ENCODE measurements at regions not wholly inside any gene's neighbourhood (a gene's known extent, or its start where the extent isn't known, plus 50 kb on each side); places are given as distances from the start of the nearest gene placed in this dataset.

- Histone ChIP-seq H3K9ac (ENCODE audit: low read length) (peak overlapping the region; percentile 49), H3K27me3 (ENCODE audit: control insufficient read depth, insufficient read depth, low read length) (no peaks in the 10 kb centered on the region), H3K4me1 (ENCODE audit: control insufficient read depth, insufficient read depth, low read length) (peaks cover 71% of the 10 kb centered on the region), H3K9me3 (ENCODE audit: control insufficient read depth, low read length) (no peaks in the 10 kb centered on the region), H3K4me3 (ENCODE audit: low read length) (peak overlapping the region; percentile 6), H3K36me3 (ENCODE audit: control insufficient read depth, insufficient read depth, low read length) (no peaks in the 10 kb centered on the region)
Observed at GRCh38 chr1:234963180-234963903, 165.3 kb downstream of the TOMM20 start.

DNA sequence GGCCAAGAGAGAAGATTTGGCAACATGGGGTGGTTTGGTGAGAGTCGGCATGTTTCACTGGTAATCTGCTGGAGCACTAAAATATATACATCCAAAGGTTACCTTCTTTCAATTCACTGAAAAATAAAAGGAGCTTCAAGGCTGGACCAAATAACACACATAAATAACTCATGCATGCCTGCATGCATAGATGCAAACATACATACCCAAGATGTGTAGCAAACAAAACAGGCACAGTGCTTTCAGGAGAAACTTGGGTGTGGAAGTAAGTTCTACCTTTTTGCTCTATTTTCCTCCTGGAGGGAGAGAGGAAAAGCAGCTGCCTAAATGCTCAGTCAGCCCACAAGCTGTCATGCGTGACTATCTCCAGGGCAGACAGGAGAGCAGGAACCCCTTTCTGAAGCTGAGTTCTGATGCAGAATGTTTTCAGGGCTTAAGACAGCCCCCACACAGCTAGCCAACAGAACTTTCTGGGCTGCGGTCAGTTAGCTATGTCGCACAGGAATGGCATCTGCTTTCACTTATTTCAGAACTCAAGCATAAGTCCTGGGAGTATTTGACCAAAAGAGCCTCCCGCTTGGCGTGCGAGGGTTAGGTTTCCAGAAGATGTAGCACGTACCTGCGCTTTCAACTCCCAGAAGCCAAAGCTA lies 166.2 kb downstream of the TOMM20 start:
- H3K9me3 ChIP-seq (ENCODE audit: control insufficient read depth, low read length) = no peaks in the 10 kb centered on the region
- H3K4me3 ChIP-seq (ENCODE audit: low read length) = no peak overlapping the region
- H3K9ac ChIP-seq (ENCODE audit: low read length) = peak overlapping the region; percentile 49
- H3K36me3 ChIP-seq (ENCODE audit: control insufficient read depth, insufficient read depth, low read length) = no peaks in the 10 kb centered on the region
- no peaks in the 10 kb centered on the region for H3K27me3 ChIP-seq (ENCODE audit: control insufficient read depth, insufficient read depth, low read length)
- H3K4me1 ChIP-seq (ENCODE audit: control insufficient read depth, insufficient read depth, low read length) = peaks cover 80% of the 10 kb centered on the region

DNA sequence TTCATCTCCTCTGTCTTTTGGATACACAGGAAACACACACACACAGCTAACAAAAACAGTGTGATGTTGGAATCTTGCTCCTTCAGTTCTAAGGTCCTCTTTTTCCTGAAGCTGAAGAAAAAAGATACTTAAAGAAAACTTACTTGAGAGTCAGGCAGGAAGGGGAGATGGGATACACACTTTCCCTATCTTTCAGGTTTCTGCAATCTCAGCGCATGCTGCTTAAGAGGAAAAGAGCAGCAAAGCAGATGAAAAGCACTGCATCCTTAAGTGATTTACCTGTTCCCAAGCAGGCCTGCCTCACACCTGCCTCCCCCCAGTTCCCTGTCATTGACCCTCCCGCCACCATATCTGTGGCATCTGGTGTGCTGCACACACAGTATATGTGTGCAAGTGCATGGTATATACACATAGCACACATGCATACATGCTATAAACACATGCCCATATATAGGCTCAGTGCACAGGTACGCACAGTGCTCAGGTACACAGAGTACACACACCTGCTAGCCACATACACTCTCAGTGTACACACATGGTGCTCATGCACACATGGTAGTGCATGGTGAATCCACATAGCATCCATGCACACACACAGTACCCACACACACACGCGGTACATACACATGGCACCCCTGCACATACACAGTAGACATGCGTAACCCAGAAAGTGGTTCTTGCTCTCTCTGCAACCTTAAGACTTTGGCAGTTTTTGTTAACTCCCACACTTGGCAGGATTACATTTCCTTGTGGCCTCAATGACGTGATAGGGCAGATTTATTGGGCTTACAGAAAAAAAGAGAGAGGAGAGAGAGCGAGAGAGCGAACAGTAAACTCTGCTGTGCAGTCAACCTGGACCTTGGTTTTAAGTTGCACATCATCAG lies 166.9 kb downstream of the TOMM20 start:
- Histone ChIP-seq H3K4me1 (ENCODE audit: control insufficient read depth, insufficient read depth, low read length) (peaks cover 88% of the 10 kb centered on the region), H3K9me3 (ENCODE audit: control insufficient read depth, low read length) (no peaks in the 10 kb centered on the region), H3K9ac (ENCODE audit: low read length) (peak overlapping the region; percentile 49), H3K4me3 (ENCODE audit: low read length) (peak overlapping the region; percentile 4), H3K27me3 (ENCODE audit: control insufficient read depth, insufficient read depth, low read length) (no peaks in the 10 kb centered on the region), H3K36me3 (ENCODE audit: control insufficient read depth, insufficient read depth, low read length) (no peaks in the 10 kb centered on the region)

DNA sequence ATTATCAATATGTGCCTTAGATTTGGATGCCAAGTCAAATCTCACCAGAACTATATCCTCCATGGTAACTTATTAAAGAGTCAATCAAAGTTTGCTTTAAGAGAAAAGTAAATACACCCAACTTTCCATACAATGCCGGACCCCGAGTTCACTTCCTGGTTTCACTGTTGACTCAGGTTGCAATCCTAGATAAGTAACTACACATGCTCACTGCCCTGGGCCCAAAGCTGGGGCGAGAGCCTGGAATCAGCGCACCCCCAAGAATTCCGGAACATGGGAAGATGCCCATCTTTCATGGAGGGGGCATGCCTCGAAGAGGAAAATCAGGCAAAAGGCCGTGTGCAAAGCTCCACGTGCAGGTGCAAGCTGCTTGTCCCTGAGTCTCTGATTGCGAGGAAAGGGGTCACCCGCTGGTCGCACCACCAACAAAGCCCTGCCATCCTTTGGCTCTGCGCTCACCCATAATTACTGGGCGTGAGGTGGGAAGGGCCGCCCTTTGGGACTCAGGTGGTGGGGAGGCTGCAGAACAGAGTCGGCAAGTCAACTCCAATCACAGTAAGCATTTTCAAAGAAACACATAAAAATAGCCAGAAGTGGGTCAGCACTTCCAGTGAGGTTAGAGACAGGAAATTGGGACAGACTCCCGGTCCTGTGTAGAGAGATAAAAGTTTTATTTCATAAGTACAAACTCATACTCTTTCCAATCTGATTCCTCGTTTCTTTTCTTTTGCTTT lies 167.7 kb downstream of the TOMM20 start:
- Histone ChIP-seq H3K4me3 (ENCODE audit: low read length) (no peak overlapping the region), H3K9me3 (ENCODE audit: control insufficient read depth, low read length) (no peaks in the 10 kb centered on the region), H3K27me3 (ENCODE audit: control insufficient read depth, insufficient read depth, low read length) (no peaks in the 10 kb centered on the region), H3K36me3 (ENCODE audit: control insufficient read depth, insufficient read depth, low read length) (no peaks in the 10 kb centered on the region), H3K9ac (ENCODE audit: low read length) (peak overlapping the region; percentile 49), H3K4me1 (ENCODE audit: control insufficient read depth, insufficient read depth, low read length) (peaks cover 96% of the 10 kb centered on the region)

DNA sequence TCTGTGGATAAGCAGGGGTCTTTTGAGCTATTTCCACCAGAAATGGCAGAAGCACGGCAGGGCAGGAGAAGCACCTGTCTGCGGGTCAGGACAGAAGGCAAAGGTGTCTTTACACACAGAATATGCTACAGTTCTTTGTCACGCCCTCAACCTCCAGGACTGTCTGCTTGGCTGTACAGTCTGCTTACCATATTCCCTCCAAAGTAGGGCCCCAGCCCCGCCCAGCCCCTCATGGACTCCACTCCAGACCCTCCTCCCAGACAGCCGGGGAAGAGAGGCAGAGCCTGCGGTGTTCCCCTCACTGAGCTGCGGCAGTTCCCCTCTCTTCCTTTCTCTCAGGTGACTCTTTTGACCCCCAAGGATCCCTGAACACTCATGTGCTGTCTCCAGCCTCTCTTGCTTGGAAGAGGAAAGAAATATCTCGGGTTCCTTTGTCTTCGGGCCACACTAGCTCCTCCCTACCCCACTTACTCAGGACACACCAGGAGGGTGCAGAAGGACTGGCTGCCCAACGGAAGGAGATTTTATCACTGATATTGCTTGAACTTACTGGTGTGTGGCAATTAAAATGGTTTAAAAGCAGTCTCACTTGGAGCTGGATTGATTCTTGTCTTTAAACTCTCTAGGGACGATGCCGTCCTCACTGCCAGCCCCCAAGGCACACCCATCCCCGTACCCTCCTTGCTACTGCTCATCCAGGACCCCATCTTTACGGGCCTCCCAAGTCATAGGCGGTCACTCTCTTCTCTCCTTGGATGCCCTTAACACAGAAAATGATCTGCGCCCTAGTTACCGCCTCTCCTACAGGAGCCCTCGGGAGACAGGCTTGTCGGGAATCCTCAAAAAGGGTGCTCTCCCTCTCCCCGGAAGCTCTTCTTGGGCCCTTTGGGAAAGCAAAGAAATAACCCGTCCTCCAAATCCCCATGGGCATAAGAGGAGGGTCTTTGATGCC lies 169.7 kb downstream of the TOMM20 start:
- peaks cover 100% of the 10 kb centered on the region for H3K4me1 ChIP-seq (ENCODE audit: control insufficient read depth, insufficient read depth, low read length)
- no peaks in the 10 kb centered on the region for H3K9me3 ChIP-seq (ENCODE audit: control insufficient read depth, low read length)
- H3K27me3 ChIP-seq (ENCODE audit: control insufficient read depth, insufficient read depth, low read length) = no peaks in the 10 kb centered on the region
- no peaks in the 10 kb centered on the region for H3K36me3 ChIP-seq (ENCODE audit: control insufficient read depth, insufficient read depth, low read length)
- H3K9ac ChIP-seq (ENCODE audit: low read length) = peak overlapping the region; percentile 40
- no peak overlapping the region for H3K4me3 ChIP-seq (ENCODE audit: low read length)

DNA sequence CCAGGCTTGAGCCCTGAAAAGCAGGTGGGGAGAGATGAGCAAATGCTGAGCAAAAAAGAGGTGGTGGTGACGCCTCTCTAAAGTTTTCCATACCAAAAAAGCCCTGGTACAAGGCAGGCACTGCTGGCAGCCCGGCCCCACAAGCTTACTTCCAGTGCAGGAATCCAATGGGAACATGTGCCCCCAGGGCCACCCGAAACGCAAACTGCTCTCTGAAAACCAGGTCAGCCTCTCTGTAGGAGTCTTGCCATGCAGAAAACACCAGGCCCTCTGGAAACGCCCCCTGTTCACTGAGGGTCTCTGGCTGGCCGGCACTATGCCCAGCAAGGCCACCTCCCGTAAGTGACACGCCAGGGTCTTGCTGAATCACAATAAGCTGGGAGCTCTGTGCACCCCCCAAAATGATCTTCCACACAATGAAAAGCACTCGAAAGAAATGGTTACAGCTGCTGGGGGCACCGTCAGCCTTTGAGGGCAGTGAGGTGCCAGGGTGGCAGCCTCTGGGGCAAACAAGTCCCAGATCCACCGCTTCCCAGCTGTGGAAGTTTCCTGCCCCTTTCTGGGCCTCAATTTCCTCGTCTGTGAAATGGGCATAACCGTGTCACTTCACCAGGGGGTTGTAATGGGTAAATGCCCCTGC lies 170.5 kb downstream of the TOMM20 start:
- Histone ChIP-seq H3K27me3 (ENCODE audit: control insufficient read depth, insufficient read depth, low read length) (no peaks in the 10 kb centered on the region), H3K9ac (ENCODE audit: low read length) (peak overlapping the region; percentile 59), H3K4me1 (ENCODE audit: control insufficient read depth, insufficient read depth, low read length) (peaks cover 95% of the 10 kb centered on the region), H3K4me3 (ENCODE audit: low read length) (no peak overlapping the region), H3K36me3 (ENCODE audit: control insufficient read depth, insufficient read depth, low read length) (no peaks in the 10 kb centered on the region), H3K9me3 (ENCODE audit: control insufficient read depth, low read length) (no peaks in the 10 kb centered on the region)

- no peaks in the 10 kb centered on the region for H3K27me3 ChIP-seq (ENCODE audit: control insufficient read depth, insufficient read depth, low read length)
- H3K4me1 ChIP-seq (ENCODE audit: control insufficient read depth, insufficient read depth, low read length) = peaks cover 88% of the 10 kb centered on the region
- H3K9ac ChIP-seq (ENCODE audit: low read length) = peak overlapping the region; percentile 59
- no peaks in the 10 kb centered on the region for H3K9me3 ChIP-seq (ENCODE audit: control insufficient read depth, low read length)
- no peaks in the 10 kb centered on the region for H3K36me3 ChIP-seq (ENCODE audit: control insufficient read depth, insufficient read depth, low read length)
- H3K4me3 ChIP-seq (ENCODE audit: low read length) = no peak overlapping the region
Observed at GRCh38 chr1:234957330-234958065, 171.1 kb downstream of the TOMM20 start.

DNA sequence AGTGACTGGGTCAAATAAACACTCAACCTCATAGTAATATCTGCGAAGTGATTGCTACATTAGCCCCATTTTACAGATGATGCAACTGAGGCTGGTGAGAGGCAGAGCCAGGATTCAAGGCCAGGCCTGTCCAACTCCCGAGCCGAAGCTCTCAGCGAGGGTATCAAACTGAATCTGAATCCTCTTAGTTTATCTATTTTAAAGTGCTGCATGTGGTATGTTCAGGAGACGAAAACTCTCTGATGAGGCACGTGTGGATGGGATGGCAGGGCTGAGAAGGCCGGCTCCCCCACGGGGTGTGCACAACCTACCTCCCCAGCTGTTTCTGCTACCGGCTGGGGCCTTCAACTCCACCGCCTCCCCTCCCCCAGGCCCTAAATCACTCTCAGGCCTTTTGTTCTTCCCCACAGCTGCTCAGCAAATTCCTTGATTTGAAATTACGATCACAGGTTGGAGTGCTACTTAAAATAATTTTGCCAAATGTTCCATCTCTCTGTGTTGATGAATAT lies 171.8 kb downstream of the TOMM20 start:
- Histone ChIP-seq H3K9ac (ENCODE audit: low read length) (peak overlapping the region; percentile 7), H3K4me1 (ENCODE audit: control insufficient read depth, insufficient read depth, low read length) (peaks cover 81% of the 10 kb centered on the region), H3K9me3 (ENCODE audit: control insufficient read depth, low read length) (no peaks in the 10 kb centered on the region), H3K4me3 (ENCODE audit: low read length) (no peak overlapping the region), H3K27me3 (ENCODE audit: control insufficient read depth, insufficient read depth, low read length) (no peaks in the 10 kb centered on the region), H3K36me3 (ENCODE audit: control insufficient read depth, insufficient read depth, low read length) (no peaks in the 10 kb centered on the region)

DNA sequence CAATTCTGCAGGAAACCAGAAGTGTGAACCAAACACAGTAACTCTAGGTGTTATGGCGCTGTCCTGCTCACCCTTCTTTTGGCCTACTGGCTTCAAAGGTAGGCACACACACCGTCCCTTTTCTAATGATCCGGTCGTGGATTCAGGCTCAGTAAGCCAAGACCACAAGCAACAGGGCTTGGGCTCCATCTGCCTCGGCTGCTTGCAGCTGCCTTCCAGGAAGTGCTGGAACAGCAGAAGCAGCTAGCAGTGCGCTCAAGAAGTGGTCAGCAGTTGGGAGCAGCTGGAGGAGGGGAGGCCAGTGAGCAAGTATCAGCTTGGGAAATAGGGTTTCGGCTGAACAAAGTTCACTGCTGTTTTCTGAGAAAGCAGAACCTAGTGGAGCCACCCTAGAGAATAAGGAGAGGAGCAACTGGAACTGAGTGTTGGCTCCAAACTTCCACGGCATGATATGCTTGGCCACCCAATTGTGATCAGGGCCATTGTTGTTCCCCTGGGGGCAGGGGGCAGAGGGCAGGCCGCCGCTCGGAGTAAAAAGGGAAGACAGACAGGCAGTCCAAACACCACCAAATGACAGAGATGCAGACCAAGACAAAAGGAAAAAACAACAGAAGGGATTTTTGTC lies 173.4 kb downstream of the TOMM20 start:
- no peaks in the 10 kb centered on the region for H3K9me3 ChIP-seq (ENCODE audit: control insufficient read depth, low read length)
- peaks cover 65% of the 10 kb centered on the region for H3K4me1 ChIP-seq (ENCODE audit: control insufficient read depth, insufficient read depth, low read length)
- no peaks in the 10 kb centered on the region for H3K27me3 ChIP-seq (ENCODE audit: control insufficient read depth, insufficient read depth, low read length)
- peak overlapping the region; percentile 23 for H3K4me3 ChIP-seq (ENCODE audit: low read length)
- no peaks in the 10 kb centered on the region for H3K36me3 ChIP-seq (ENCODE audit: control insufficient read depth, insufficient read depth, low read length)
- peak overlapping the region; percentile 41 for H3K9ac ChIP-seq (ENCODE audit: low read length)

DNA sequence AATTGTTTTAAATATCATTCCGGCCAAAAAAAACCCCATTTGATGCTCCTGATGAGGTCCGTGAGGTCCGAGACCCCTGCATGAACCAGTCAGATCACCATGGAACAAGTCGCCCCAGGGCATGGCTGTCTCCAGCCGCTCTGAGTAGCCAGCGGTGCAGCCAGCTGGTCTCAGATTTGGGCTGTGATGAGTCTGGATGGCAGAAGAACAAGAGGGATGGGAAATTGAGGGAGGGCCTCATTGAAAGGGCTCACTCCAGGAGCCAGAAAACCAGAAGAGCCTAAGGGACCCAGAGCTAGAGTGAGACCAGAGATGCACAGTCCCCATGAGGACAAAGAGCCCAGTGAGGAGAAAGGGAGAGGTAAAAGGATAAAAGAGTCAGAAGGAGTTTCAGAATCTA lies 174.0 kb downstream of the TOMM20 start:
- H3K9me3 ChIP-seq (ENCODE audit: control insufficient read depth, low read length) = no peaks in the 10 kb centered on the region
- peaks cover 59% of the 10 kb centered on the region for H3K4me1 ChIP-seq (ENCODE audit: control insufficient read depth, insufficient read depth, low read length)
- H3K4me3 ChIP-seq (ENCODE audit: low read length) = peak overlapping the region; percentile 23
- peak overlapping the region; percentile 41 for H3K9ac ChIP-seq (ENCODE audit: low read length)
- H3K36me3 ChIP-seq (ENCODE audit: control insufficient read depth, insufficient read depth, low read length) = no peaks in the 10 kb centered on the region
- H3K27me3 ChIP-seq (ENCODE audit: control insufficient read depth, insufficient read depth, low read length) = no peaks in the 10 kb centered on the region
